Skeletal muscle cell (primary cell): ENCODE measurements at regions not wholly inside any gene's neighbourhood (a gene's known extent, or its start where the extent isn't known, plus 50 kb on each side); places are given as distances from the start of the nearest gene placed in this dataset.
A peak's percentile ranks its signal among the peaks of the same experiment; 100 is the strongest.

Source experiments
- DNase-seq: peaks from one replicate; pipeline ENCODE4 v3.0.0-alpha.2; 2010; ENCODE audit warnings: low read depth
- H3K4me3 ChIP-seq: 2 replicates; pipeline ENCODE4 v1.5.1; 2011; ENCODE audit warnings: low read depth, mild to moderate bottlenecking, control low read depth, low read length, moderate library complexity

- DNase-seq, result peak; percentile 100
- peak overlapping the region; percentile 39 for H3K4me3 ChIP-seq
Observed at GRCh38 chr4:154004507-154005170, 215.8 kb upstream of the SFRP2 start.

- DNase-seq, result no peak
- H3K4me3 ChIP-seq, result no peak overlapping the region
Observed at GRCh38 chr4:154004016-154004415, 215.1 kb upstream of the SFRP2 start.

- no peak for DNase-seq
- no peak overlapping the region for H3K4me3 ChIP-seq
Observed at GRCh38 chr4:154003378-154003777, 214.5 kb upstream of the SFRP2 start.

GRCh38 chr4:154001193-154001592, 212.3 kb upstream of the SFRP2 start:
- H3K4me3 ChIP-seq, result no peak overlapping the region
- DNase-seq, result no peak

- H3K4me3 ChIP-seq, result no peak overlapping the region
Observed at GRCh38 chr4:153997516-153997915, 208.6 kb upstream of the SFRP2 start.

GRCh38 chr4:153989505-153989904, 200.6 kb upstream of the SFRP2 start:
- H3K4me3 ChIP-seq, result no peak overlapping the region

More at GRCh38 chr4:153997516-153997915, 208.6 kb upstream of the SFRP2 start:
- DNase-seq, result no peak

GRCh38 chr4:153988492-153989363, 199.8 kb upstream of the SFRP2 start:
- no peak for DNase-seq
- no peak overlapping the region for H3K4me3 ChIP-seq

More at GRCh38 chr4:153989505-153989904, 200.6 kb upstream of the SFRP2 start:
- no peak for DNase-seq

- H3K4me3 ChIP-seq, result no peak overlapping the region
- DNase-seq, result peak; percentile 81
Observed at GRCh38 chr4:153987291-153987690, 198.4 kb upstream of the SFRP2 start.

GRCh38 chr4:153976954-153977353, 188.1 kb upstream of the SFRP2 start:
- H3K4me3 ChIP-seq, result no peak overlapping the region
- no peak for DNase-seq

GRCh38 chr4:153974452-153974851, 185.6 kb upstream of the SFRP2 start:
- no peak overlapping the region for H3K4me3 ChIP-seq
- no peak for DNase-seq

GRCh38 chr4:153973942-153974341, 185.1 kb upstream of the SFRP2 start:
- H3K4me3 ChIP-seq, result no peak overlapping the region
- DNase-seq, result no peak

GRCh38 chr4:153971899-153972298, 183.0 kb upstream of the SFRP2 start:
- H3K4me3 ChIP-seq, result no peak overlapping the region
- no peak for DNase-seq

GRCh38 chr4:153970169-153970568, 181.3 kb upstream of the SFRP2 start:
- no peak overlapping the region for H3K4me3 ChIP-seq

GRCh38 chr4:153969542-153969941, 180.7 kb upstream of the SFRP2 start:
- no peak overlapping the region for H3K4me3 ChIP-seq
- peak; percentile 32 for DNase-seq

More at GRCh38 chr4:153970169-153970568, 181.3 kb upstream of the SFRP2 start:
- DNase-seq, result no peak

- no peak for DNase-seq
- no peak overlapping the region for H3K4me3 ChIP-seq
Observed at GRCh38 chr4:153966641-153967040, 177.8 kb upstream of the SFRP2 start.

- no peak for DNase-seq
- no peak overlapping the region for H3K4me3 ChIP-seq
Observed at GRCh38 chr4:153963216-153963615, 174.3 kb upstream of the SFRP2 start.

GRCh38 chr4:153962311-153963039, 173.6 kb upstream of the SFRP2 start:
- no peak for DNase-seq
- no peak overlapping the region for H3K4me3 ChIP-seq

- no peak overlapping the region for H3K4me3 ChIP-seq
- peak; percentile 22 for DNase-seq
Observed at GRCh38 chr4:153955327-153955726, 166.4 kb upstream of the SFRP2 start.

GRCh38 chr4:153954654-153955053, 165.8 kb upstream of the SFRP2 start:
- H3K4me3 ChIP-seq, result no peak overlapping the region
- no peak for DNase-seq
